Left colon (tissue), 2 donors: ENCODE measurements at regions not wholly inside any gene's neighbourhood (a gene's known extent, or its start where the extent isn't known, plus 50 kb on each side); places are given as distances from the start of the nearest gene placed in this dataset.

Source experiments
- ATAC-seq: fragments of 200-7000 bp; cut with Tn5 transposase; one replicate; pipeline ENCODE4 v1.9.1; 2020; ENCODE audit warnings: mild to moderate bottlenecking, moderate library complexity
- DNase-seq, 2 donors: peaks; one replicate each; pipeline ENCODE4 v3.0.0-alpha.2; 2020
- intact Hi-C, 2 donors: fragments of 100-400 bp; cut with DNase I in 1 of 2; cut with micrococcal nuclease in 1 of 2; formaldehyde crosslinking; loops; one replicate each; pipeline versions ENCODE4 v1.11.2 to v1.14.0; 2022; cut with DNase I, micrococcal nuclease
- donor health status: DM: no; HTN: no; CAD: no.
- donor health status: DM: yes; HTN: yes; CAD: no.

DNA sequence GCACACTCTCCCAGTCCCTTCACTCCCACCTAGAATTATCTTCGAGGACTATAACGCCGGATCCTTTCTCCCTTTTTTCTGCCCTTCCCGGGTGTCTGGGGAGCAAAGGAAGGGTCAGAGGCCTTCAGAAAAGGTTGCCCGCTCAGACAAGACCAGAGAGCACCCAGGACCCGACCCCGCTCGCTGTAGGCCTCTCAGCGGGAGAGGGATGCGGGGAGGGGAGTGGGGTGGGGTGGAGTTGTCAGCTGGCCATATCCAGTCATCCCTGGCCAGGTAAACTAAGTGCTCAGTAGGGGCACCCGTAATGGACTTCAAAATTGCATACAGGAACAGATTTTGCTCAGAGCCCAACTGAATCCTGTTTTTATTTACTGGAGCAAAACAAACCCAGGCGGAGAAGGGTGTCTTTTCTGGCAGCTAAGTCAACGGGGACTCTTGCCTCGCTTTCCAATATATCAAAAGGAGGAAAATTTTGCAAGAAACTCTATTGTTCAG, 65.0 kb downstream of the NOL4 start:
- intact Hi-C loops, result no loop called here
- DNase-seq (no peak), ATAC-seq (no peak)

DNA sequence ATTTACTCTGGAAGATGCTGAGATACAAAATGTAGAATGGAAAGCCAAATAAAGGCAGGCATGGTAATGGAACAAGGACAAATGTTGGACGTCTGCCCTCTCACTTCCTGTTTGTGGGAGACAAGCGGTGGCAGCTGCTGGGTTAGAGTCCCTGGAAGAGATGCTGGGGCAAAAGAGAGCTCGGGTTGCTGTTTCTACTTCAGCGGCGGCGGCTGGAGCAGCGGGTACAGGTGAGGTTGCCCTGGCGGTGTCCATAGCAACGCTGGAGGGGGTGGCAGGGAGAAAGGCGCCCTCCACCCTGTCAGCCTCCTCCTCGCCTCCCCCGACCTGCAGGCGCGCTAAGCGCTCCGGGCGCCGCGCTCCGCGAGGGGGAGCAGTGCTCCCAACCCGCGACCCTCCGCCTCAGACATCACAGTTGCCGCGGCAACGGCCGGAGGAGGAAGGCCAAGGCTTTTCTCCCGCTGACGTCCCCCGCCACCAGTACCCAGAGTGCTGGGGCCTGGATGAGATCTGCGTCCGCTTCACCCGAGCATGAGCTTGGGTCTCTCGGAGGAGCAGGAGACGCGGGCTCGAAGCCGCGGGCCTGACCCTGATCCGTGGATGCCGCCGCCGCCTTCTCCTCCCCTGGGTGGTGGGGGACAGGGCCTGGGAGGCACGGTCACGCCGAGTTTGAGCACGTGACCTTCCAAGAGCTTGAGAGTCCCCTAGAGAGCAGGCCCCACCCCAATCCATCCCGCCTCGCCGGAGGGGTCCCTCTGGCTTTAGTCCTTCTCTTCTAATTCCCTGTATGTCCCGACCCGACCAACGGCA, 65.6 kb downstream of the NOL4 start:
- DNase-seq (peak in 1 of 2 donors; percentile 4), ATAC-seq (no peak)
- intact Hi-C loops, result no loop called here

DNA sequence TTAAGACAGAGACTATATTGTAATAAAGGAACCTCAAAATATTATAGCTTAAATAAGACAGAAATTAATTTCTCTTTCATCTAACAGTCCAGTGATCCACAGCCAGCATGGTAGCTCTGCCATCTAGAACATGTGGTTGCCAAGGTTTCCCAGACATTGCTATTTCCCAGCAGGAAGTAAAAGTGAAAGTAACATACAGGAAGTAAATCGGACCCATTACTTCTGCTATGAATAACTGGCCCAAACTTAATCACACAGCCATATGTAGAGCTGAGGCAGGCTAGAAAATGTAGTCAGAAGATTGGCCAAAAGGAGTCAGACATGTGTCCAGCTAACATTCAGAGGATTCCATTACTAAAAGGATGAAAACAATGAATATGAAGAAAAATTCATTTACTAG, 71.0 kb downstream of the NOL4 start:
- DNase-seq (no peak), ATAC-seq (peak; percentile 56)
- intact Hi-C loops, result no loop called here

DNA sequence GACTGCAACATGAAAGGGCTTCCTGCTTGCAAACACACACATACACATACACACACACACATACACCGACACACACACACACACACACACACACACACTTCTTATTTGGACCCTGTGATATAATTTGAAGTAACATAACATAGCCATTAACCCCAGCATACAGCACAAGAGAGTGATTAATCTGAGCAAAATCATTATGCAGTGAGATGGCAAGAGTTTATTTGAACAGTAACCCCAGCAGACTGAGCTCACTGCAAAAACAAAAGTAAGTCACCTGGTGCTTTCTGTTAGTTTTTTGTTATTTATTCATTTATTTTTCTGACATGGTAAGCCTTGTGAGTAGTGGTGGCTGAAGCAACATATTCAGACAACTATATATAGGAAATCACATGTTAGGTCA, 93.7 kb downstream of the NOL4 start:
- no peak for DNase-seq
- ATAC-seq, result no peak
- intact Hi-C loops, result no loop called here

DNA sequence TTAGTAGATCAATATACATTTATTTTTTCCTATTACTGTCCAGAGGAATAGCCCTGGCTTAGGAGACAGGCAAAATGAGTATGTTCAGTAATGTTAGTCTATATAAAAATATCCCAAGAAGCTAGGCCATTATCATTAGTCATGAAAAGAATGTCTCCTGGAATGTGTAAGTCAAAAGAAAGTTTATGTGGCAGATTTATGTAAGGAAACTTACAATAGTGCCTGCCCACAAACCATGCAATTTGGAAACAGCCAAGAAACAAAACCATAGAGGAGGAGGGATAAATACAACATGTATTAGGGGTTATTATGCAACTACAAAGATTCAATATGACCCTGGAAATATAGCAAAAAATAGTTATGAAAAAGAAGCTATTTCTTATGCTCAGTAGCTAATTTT, 96.3 kb downstream of the NOL4 start:
- DNase-seq (no peak), ATAC-seq (no peak)
- intact Hi-C loops, result no loop called here

DNA sequence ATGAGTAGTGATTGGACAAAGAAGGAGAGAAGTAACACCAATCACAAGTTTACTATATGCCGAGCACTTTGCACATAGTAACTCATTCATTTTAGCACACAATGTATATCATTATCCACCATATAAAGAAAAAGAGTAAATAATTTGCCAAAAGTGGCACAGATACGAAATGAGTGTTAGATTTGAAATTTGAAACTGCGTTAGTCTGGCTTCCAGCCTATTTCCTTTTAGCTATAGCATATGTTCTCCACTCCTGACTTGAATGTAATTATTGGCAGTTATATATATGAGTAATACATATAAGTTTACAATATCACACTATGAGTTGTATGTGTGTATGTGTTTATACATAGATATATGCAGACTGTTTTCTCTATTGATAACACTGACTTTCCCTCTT, 98.6 kb downstream of the NOL4 start:
- no peak for ATAC-seq
- intact Hi-C loops, result no loop called here
- DNase-seq, result no peak

DNA sequence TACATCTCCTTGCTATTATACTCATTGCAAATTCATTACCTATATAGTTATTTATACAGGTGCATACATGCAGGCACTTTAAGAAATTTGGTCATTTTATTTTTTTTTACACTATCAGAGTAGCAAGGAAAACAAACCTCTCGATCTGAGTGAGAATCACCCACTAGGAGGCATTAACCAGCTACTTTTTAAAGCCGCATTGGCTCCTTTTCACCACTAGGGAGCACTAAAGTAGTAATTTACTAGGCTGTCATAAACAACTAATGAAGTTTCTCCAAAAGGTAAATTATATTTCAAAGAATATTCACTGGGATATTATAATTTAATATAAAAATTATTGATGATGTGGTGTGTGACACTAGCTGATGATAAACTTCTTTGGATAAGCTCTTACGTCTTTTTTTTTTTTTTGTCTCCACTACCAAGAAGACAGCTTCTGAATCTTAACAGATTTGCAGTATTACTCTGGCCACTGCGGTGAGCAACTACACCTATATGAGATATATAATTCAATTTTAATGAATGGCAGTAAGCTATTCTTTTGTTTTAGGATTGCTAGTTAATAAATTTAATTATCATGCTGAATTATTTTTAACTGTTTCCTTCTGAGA, 101.9 kb downstream of the NOL4 start:
- peak; percentile 77 for ATAC-seq
- peak in 1 of 2 donors; percentile 12 for DNase-seq
- intact Hi-C loops, result loop anchor here in 1 of 2 donors (5.0 kb wide), 1 partner anchor 199 kb away; no protein-coding TSS in a partner anchor

DNA sequence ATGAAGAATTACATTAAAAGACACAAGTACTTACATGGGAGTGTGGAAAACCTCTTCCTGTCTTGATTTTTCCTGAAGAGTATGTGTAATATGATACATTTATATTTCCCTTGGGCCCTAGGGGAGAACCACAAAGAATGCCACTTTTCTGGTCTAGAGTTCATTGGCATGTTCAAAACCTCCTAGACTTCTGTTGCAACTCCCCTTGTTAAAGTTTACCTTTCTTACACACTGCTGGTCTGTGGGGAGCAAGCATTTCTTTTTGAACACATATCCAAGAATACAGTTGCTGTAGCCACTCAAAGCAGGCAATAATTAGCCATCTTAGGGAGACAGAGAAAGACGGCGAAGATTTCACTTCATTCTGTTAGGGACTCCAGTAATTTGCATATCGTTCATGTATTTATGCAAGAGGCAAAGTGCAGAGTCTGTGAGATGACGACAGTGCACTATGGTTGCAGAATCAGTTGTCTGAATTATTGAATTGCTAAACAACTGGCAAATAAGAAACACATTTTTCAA, 103.5 kb downstream of the NOL4 start:
- intact Hi-C loops, result loop anchor here in 1 of 2 donors (5.0 kb wide), 1 partner anchor 201 kb away; no protein-coding TSS in a partner anchor
- ATAC-seq (peak; percentile 93), DNase-seq (no peak)

DNA sequence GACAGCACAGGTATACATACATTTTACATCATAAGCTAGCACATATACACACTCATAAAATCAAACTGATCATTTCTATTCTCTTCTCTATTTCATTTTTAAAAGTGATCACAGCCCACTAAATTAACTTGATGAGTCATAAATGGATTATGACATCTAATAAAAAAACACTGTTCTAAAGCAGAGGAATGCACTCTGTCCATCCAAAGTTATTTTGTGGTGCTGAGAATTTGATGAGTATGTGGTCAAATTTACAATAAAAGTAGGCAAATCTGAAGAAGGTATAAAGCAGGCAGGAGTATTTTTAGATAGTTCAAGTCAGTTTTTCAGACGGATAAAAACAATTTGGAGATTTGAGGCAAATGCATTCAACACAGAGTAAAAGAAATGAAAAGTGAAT, 104.4 kb downstream of the NOL4 start:
- ATAC-seq (no peak), DNase-seq (no peak)
- intact Hi-C loops, result loop anchor here in 1 of 2 donors (5.0 kb wide), 1 partner anchor 202 kb away; no protein-coding TSS in a partner anchor

DNA sequence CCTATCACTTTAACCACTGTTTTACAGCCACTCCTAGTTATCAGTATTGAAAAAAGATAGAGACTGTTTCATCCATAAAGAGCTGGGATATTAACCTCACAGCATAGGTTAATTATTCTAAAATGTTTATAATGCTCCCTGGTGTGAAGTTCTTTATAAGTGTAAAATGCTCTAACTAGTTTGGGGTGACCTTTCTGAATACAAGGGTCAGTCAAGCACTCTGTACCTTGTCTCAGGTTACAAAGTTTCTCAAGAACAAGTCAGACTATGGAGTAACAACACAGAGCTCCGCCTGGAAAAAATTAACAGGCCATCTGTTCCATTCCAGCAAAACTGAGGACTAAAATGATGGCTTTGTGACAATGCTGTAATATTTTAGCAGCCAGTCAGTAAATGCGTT, 107.4 kb downstream of the NOL4 start:
- ATAC-seq (no peak), DNase-seq (no peak)
- intact Hi-C loops, result no loop called here

DNA sequence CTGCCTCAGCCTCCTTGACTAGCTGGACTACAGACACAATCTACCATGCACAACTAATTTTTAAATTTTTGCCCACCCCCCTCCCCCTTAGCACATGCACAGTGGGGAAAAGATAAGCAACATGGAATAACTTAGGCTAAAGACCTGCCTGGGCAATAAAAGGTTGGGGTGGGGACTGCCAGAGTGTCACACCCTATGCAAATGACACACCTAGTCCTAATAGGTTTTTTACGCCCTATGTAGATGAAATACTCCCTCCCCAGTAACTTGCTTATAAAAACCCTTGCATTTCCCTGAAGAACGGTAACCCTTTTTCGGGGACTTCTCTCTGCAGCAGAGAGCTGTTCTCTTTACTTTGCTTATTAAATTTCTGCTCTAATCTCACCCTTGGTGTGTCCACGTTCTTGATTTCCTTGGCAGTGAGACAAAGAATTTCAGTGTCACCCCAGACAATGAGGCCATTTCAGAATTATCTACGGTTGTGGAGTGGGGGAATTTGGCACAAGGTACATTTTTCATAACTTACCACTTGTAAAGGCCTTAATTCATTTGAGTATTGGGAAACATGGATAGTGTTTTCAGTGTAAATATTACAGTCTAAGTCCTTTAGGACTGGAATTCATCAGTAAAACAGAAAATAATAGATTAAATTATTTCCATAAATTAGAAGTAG, 109.2 kb downstream of the NOL4 start:
- ATAC-seq (peak; percentile 97), DNase-seq (peak in 1 of 2 donors; percentile 31)
- intact Hi-C loops, result no loop called here

DNA sequence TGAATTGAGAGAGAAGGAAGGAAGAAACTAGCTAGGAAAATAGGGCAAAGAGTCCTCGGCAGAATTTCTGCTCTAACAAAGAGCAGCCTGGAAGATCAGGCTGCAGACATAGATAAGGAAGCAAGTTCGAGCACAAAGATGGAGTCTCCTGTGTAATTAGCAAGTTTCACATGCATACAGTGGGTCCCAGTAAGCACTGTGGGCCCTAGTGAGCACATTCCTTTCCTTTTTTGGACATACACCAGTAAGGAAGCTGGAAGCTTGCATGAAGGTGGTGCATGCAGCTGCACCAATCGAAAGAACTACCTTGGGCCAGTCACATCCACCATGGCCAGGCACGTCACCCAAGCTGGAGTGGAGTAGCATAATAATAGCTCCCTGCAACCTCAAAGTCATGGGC, 109.7 kb downstream of the NOL4 start:
- DNase-seq, result no peak
- intact Hi-C loops, result no loop called here
- ATAC-seq, result no peak

DNA sequence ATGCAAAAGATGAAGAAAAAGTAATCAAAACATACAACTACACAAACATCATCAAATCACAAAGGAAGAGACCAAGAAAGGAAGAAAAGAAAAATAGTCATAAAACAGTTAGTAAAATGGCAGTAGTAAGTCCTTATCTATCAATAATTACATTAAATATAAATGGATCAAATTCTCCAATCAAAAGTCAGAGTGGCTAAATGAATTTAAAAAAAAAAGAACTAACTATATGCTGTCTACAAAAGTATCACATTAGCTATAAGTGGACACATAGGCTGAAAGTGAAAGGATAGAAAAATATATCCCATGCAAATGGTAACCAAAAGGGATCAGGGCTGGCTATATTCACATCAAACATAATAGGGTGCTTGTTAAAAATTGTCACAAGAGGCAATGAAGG, 116.5 kb downstream of the NOL4 start:
- no peak for ATAC-seq
- intact Hi-C loops, result no loop called here
- DNase-seq, result no peak

DNA sequence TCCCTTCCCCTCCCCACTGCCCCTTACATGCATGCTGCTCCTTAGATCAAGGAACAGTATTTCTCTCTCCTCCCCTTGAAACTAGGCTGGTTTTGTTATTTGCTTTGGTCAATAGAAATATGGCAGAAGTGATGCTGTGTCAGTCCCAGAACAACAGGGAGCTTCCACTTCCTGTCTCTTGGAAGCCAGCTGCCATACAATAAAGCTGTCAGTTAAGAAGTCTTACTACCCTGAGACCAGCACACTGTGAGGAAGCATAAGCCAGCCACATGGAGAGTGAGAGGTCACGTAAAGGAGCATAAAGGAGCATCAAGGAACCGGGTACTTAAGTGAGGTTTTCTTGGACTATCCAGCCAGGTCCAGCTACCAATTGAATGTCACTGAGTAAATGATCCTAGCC, 126.6 kb downstream of the NOL4 start:
- intact Hi-C loops, result no loop called here
- ATAC-seq, result peak; percentile 75
- no peak for DNase-seq

DNA sequence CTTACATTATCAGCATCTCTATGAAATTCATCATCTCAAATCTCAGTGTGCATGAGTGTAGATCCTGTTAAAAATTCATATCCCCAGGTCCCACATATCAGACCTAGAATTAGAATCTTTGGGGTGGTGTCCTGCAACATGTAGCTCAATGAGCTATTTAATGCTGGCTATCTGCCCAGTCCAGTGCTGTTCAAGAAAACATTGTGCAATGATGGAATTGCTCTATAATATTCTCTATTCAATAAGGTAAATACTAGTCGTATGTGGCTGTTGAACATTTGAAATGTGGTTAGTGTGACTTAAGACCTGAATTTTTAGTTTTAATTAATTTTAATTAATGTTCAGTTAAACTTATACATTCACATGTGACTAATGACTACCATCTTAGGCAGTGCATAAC, 127.4 kb downstream of the NOL4 start:
- intact Hi-C loops, result no loop called here
- DNase-seq (no peak), ATAC-seq (no peak)

DNA sequence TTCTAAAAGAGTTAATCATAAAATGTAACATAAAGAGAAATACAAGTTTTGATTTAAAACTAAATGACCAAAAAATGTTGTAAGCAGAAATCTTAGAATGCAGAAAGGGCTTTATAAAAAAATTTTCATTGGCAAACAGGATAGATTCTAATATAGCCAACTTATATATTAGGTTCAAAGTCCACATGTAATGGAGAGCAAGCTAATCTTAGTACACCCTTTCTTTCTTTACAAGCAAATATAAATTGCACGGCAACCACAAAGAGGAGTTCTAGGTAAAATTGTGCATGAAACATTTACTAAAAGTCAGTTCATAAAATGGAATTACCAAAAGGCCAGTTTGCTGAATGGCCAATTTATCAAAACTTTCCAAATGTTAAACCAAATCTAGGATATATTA, 130.6 kb downstream of the NOL4 start:
- peak; percentile 91 for ATAC-seq
- intact Hi-C loops, result no loop called here

DNA sequence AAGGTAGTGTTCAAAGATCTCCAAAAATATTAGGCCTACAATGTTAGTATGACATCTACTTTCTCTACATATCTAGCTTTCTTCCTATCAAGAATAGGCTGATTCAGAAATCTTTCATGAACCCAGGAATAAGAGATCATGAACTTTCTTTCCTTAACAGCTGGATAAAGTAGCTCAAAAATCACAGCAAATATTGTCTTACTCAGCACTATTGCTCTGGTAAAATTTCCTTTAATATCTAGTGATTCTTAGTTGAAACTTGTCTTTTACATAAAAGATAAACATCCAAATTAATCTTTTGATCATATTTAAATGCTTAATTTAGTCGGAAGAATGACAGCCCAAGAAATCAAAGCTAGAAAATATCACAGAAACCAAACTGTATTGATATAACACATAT, 131.9 kb downstream of the NOL4 start:
- ATAC-seq, result no peak
- DNase-seq, result no peak
- intact Hi-C loops, result no loop called here

More for the DNA sequence above, 130.6 kb downstream of the NOL4 start:
- no peak for DNase-seq

DNA sequence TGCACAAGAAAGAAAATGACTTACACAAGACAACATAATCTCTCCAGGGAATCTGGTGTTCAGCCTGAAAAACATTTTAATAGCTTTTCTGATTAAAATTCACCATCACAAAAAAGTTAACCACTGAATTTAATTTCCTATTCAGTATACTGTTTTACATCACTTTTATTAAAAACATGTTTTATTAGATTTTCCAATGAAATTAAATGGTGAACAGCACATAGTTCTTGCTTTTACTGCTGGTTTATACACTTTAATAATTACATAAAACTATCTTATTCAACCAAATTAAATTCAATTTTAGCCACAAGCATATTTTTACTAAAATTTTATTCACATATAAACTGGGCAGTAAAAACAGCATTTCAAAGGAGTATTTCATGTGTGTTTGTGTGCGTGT, 138.3 kb downstream of the NOL4 start:
- ATAC-seq (no peak), DNase-seq (no peak)
- intact Hi-C loops, result no loop called here

DNA sequence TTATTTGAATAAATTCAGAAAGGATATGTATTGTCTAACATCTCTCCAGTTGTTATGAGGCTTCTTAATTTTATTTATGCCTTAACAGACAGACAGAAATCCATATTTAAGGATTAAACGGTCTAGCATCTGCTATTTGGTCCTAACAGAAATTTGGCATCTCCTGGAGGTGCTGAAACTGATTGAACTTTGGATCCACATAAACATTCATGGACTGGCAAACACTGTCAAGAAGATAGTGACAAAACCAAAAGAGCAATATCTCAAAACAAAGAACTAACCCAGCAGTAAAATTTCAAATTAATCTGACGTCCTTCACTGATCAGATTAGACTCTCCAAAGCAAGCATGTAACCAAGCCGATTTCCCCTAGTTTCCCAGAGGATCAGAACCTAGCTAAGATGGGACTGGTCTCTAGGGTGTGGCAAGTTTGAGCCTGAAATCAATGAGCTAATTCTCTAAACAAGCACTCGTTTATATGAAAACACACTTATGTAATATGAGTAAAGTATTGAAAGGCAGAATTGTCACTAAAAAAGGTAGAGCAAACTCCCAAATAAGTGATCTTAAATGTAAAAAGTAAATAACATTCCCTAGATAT, 139.5 kb downstream of the NOL4 start:
- DNase-seq, result no peak
- intact Hi-C loops, result no loop called here
- ATAC-seq, result no peak
